Upper lobe of right lung (tissue), 1 donor: ENCODE measurements at regions not wholly inside any gene's neighbourhood (a gene's known extent, or its start where the extent isn't known, plus 50 kb on each side); places are given as distances from the start of the nearest gene placed in this dataset.
"Not testable (repeated sequence)": the region's sequence is repeated elsewhere in the genome, so short reads cannot be mapped to it uniquely, and the experiment has no call there.

Experiments
- ATAC-seq: fragments of 200-7000 bp; cut with Tn5 transposase; one replicate; pipeline ENCODE4 v1.9.1; 2020; ENCODE audit warnings: mild to moderate bottlenecking, moderate library complexity
- DNase-seq: peaks from one replicate; pipeline ENCODE4 v3.0.0-alpha.2; 2020
- H3K27ac ChIP-seq: fragments of 200-600 bp; one replicate; pipeline ENCODE4 v1.8.0; 2022
- H3K27me3 ChIP-seq: fragments of 200-600 bp; one replicate; pipeline ENCODE4 v1.8.0; 2022; ENCODE audit warnings: mild to moderate bottlenecking
- H3K36me3 ChIP-seq: fragments of 200-600 bp; one replicate; pipeline ENCODE4 v1.8.0; 2022
- H3K4me1 ChIP-seq: fragments of 200-600 bp; one replicate; pipeline ENCODE4 v1.8.0; 2022
- H3K4me3 ChIP-seq: fragments of 200-600 bp; one replicate; pipeline ENCODE4 v1.8.0; 2022; ENCODE audit warnings: mild to moderate bottlenecking
- H3K9me3 ChIP-seq: fragments of 200-600 bp; one replicate; pipeline ENCODE4 v1.8.0; 2022
- intact Hi-C: fragments of 100-400 bp; cut with DNase I; formaldehyde crosslinking; loops from one replicate; pipeline ENCODE4 v1.11.0; 2022
- TF ChIP-seq, protein P1 (sequence below): fragments of 200-600 bp; IDR thresholded peaks from one replicate; pipeline ENCODE4 v1.8.0; 2022; ENCODE audit warnings: antibody characterized with exemption
- donor health status: DM: no; HTN: yes; CAD: no; lungs with severe emphysema.

DNA sequence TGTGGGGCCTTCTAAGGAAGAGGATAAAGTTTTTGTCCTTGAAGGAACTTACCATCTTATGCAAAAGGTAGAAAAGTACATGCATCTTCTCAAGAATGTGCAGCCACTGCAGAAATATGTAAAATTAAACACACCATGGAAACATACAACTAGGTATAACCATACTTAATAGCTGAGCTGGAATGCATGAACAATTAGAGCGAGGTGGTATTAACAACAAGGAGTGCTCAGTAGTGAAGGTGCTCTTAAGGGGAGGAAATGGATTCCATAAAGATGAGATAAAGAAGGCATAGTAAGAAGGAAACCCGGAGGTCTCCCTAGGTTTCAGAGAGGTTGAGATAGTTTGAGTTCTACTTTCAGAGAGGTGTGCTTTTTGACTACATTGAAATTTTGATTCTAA lies 415.9 kb downstream of the NDFIP2 start:
- Histone ChIP-seq H3K27me3 (no peaks in the 10 kb centered on the region), H3K27ac (no peak overlapping the region), H3K4me3 (no peak overlapping the region), H3K9me3 (no peaks in the 10 kb centered on the region), H3K36me3 (no peaks in the 10 kb centered on the region), H3K4me1 (no peaks in the 10 kb centered on the region)
- no peak for DNase-seq
- peak; percentile 42 for ATAC-seq
- TF ChIP-seq, protein P1, sequence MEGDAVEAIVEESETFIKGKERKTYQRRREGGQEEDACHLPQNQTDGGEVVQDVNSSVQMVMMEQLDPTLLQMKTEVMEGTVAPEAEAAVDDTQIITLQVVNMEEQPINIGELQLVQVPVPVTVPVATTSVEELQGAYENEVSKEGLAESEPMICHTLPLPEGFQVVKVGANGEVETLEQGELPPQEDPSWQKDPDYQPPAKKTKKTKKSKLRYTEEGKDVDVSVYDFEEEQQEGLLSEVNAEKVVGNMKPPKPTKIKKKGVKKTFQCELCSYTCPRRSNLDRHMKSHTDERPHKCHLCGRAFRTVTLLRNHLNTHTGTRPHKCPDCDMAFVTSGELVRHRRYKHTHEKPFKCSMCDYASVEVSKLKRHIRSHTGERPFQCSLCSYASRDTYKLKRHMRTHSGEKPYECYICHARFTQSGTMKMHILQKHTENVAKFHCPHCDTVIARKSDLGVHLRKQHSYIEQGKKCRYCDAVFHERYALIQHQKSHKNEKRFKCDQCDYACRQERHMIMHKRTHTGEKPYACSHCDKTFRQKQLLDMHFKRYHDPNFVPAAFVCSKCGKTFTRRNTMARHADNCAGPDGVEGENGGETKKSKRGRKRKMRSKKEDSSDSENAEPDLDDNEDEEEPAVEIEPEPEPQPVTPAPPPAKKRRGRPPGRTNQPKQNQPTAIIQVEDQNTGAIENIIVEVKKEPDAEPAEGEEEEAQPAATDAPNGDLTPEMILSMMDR: no peak
- intact Hi-C loops: no loop called here

DNA sequence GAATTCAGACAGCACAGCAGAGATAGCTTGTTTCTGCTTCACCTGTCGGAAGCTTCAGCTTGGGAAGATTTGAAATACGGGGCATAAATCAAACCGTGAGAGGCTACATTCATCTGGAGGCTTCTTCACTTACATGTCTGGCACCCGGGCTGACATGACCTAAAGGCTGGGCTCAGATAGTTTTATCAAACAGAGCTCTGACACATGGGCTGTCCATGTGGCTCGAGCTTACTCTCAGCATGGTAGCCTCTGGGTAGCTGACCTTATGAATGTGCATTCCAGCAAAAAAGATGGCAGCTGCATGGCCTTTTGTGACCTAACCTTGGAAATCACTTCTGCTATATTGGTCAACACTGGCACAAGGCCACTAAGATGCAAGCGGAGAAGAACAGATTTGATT lies 414.5 kb downstream of the NDFIP2 start:
- H3K4me3 ChIP-seq: no peak overlapping the region
- no peak overlapping the region for H3K27ac ChIP-seq
- ATAC-seq (no peak), DNase-seq (no peak)
- H3K27me3 ChIP-seq: no peaks in the 10 kb centered on the region
- H3K36me3 ChIP-seq: no peaks in the 10 kb centered on the region
- no peaks in the 10 kb centered on the region for H3K9me3 ChIP-seq
- intact Hi-C loops: no loop called here
- TF ChIP-seq, protein P1: no peak
- H3K4me1 ChIP-seq: no peaks in the 10 kb centered on the region

- H3K36me3 ChIP-seq, H3K27ac ChIP-seq, H3K9me3 ChIP-seq, H3K27me3 ChIP-seq, ATAC-seq, H3K4me3 ChIP-seq, DNase-seq, intact Hi-C loops, H3K4me1 ChIP-seq: not testable (repeated sequence)
Measured at GRCh38 chr13:79887278-79887677, 406.3 kb downstream of the NDFIP2 start.

- H3K9me3 ChIP-seq: no peaks in the 10 kb centered on the region
- no peak for ATAC-seq
- TF ChIP-seq, protein P1: no peak
Measured at GRCh38 chr13:79886601-79887000, 405.6 kb downstream of the NDFIP2 start.

GRCh38 chr13:79884890-79885289 lies 403.9 kb downstream of the NDFIP2 start:
- Histone ChIP-seq H3K27me3 (no peaks in the 10 kb centered on the region), H3K27ac (no peak overlapping the region), H3K9me3 (no peaks in the 10 kb centered on the region), H3K4me3 (no peak overlapping the region), H3K4me1 (no peaks in the 10 kb centered on the region), H3K36me3 (no peaks in the 10 kb centered on the region)
- TF ChIP-seq, protein P1: no peak
- DNase-seq: no peak
- intact Hi-C loops: no loop called here
- no peak for ATAC-seq

More at GRCh38 chr13:79886601-79887000, 405.6 kb downstream of the NDFIP2 start:
- no peak overlapping the region for H3K4me3 ChIP-seq
- H3K27me3 ChIP-seq: no peaks in the 10 kb centered on the region
- intact Hi-C loops: no loop called here
- no peak for DNase-seq
- H3K27ac ChIP-seq: no peak overlapping the region
- H3K36me3 ChIP-seq: no peaks in the 10 kb centered on the region
- H3K4me1 ChIP-seq: no peaks in the 10 kb centered on the region

GRCh38 chr13:79883216-79883615 lies 402.3 kb downstream of the NDFIP2 start:
- H3K36me3 ChIP-seq: no peaks in the 10 kb centered on the region
- no peak overlapping the region for H3K4me3 ChIP-seq
- intact Hi-C loops: no loop called here
- DNase-seq (no peak), ATAC-seq (no peak)
- H3K27ac ChIP-seq: no peak overlapping the region
- H3K27me3 ChIP-seq: no peaks in the 10 kb centered on the region
- no peaks in the 10 kb centered on the region for H3K9me3 ChIP-seq
- no peaks in the 10 kb centered on the region for H3K4me1 ChIP-seq
- TF ChIP-seq, protein P1: no peak
